HUES6 (cell line): ENCODE measurements at regions not wholly inside any gene's neighbourhood (a gene's known extent, or its start where the extent isn't known, plus 50 kb on each side); places are given as distances from the start of the nearest gene placed in this dataset.

ENCODE experiments used
- H3K27ac ChIP-seq: 2 replicates; pipeline ENCODE4 v1.7.0; 2013; ENCODE audit warnings: low read depth, mild to moderate bottlenecking, low read length, inconsistent platforms
- H3K27me3 ChIP-seq: 2 replicates; pipeline ENCODE4 v1.6.1; 2013; ENCODE audit warnings: low read length; ENCODE audit not compliant: control insufficient read depth, insufficient read depth
- H3K36me3 ChIP-seq: 2 replicates; pipeline ENCODE4 v1.6.1; 2013; ENCODE audit warnings: low read length; ENCODE audit not compliant: control insufficient read depth, insufficient read depth
- H3K4me1 ChIP-seq: 2 replicates; pipeline ENCODE4 v1.6.1; 2013; ENCODE audit warnings: low read length; ENCODE audit not compliant: control insufficient read depth, insufficient read depth
- H3K4me3 ChIP-seq: 2 replicates; pipeline ENCODE4 v1.5.1; 2013; ENCODE audit warnings: low read depth, low read length
- H3K9ac ChIP-seq: one replicate; pipeline ENCODE4 v1.6.1; 2013; ENCODE audit warnings: mild to moderate bottlenecking, low read length
- H3K9me3 ChIP-seq: 2 replicates; pipeline ENCODE4 v1.6.1; 2013; ENCODE audit warnings: low read depth, low read length; ENCODE audit not compliant: control insufficient read depth, insufficient read depth

- Histone ChIP-seq H3K4me3 (no peak overlapping the region), H3K36me3 (no peaks in the 10 kb centered on the region), H3K27me3 (no peaks in the 10 kb centered on the region), H3K4me1 (peaks cover 10% of the 10 kb centered on the region; the same call in 1 of the 2 replicates), H3K9ac (no peak overlapping the region), H3K27ac (no peak overlapping the region), H3K9me3 (peaks cover 4% of the 10 kb centered on the region; the same call in 1 of the 2 replicates)
Observed at GRCh38 chr6:71124340-71124739, 164.3 kb upstream of the OGFRL1 start.

- no peak overlapping the region for H3K4me3 ChIP-seq
- H3K36me3 ChIP-seq = no peaks in the 10 kb centered on the region
- H3K4me1 ChIP-seq = peaks cover 10% of the 10 kb centered on the region; the same call in 1 of the 2 replicates
- no peaks in the 10 kb centered on the region for H3K27me3 ChIP-seq
- no peak overlapping the region for H3K9ac ChIP-seq
- 0 out of 2 replicates have a peak, but pooled peaks cover 3% of the 10 kb centered on the region for H3K9me3 ChIP-seq
- H3K27ac ChIP-seq = no peak overlapping the region
Observed at GRCh38 chr6:71125216-71125615, 163.4 kb upstream of the OGFRL1 start.

- Histone ChIP-seq H3K9me3 (0 out of 2 replicates have a peak, but pooled peaks cover 3% of the 10 kb centered on the region), H3K9ac (no peak overlapping the region), H3K4me3 (no peak overlapping the region), H3K27me3 (no peaks in the 10 kb centered on the region), H3K27ac (no peak overlapping the region), H3K4me1 (peaks cover 10% of the 10 kb centered on the region; the same call in 1 of the 2 replicates), H3K36me3 (no peaks in the 10 kb centered on the region)
Observed at GRCh38 chr6:71126506-71126905, 162.1 kb upstream of the OGFRL1 start.

GRCh38 chr6:71127374-71127773 lies 161.2 kb upstream of the OGFRL1 start:
- H3K27ac ChIP-seq = no peak overlapping the region
- no peak overlapping the region for H3K4me3 ChIP-seq
- H3K27me3 ChIP-seq = no peaks in the 10 kb centered on the region
- no peaks in the 10 kb centered on the region for H3K36me3 ChIP-seq
- H3K9ac ChIP-seq = no peak overlapping the region
- 0 out of 2 replicates have a peak, but pooled peaks cover 3% of the 10 kb centered on the region for H3K9me3 ChIP-seq
- H3K4me1 ChIP-seq = peaks cover 10% of the 10 kb centered on the region; the same call in 1 of the 2 replicates

GRCh38 chr6:71130277-71130676 lies 158.3 kb upstream of the OGFRL1 start:
- Histone ChIP-seq H3K36me3 (no peaks in the 10 kb centered on the region), H3K4me1 (peaks cover 14% of the 10 kb centered on the region; the same call in 1 of the 2 replicates), H3K27ac (no peak overlapping the region), H3K9ac (no peak overlapping the region), H3K9me3 (0 out of 2 replicates have a peak, but pooled peaks cover 3% of the 10 kb centered on the region), H3K27me3 (no peaks in the 10 kb centered on the region), H3K4me3 (no peak overlapping the region)

GRCh38 chr6:71134929-71135642 lies 153.5 kb upstream of the OGFRL1 start:
- Histone ChIP-seq H3K4me3 (no peak overlapping the region), H3K27ac (no peak overlapping the region), H3K9ac (no peak overlapping the region), H3K9me3 (peaks cover 6% of the 10 kb centered on the region; the same call in 1 of the 2 replicates), H3K27me3 (no peaks in the 10 kb centered on the region), H3K4me1 (0 out of 2 replicates have a peak, but pooled peaks cover 7% of the 10 kb centered on the region), H3K36me3 (no peaks in the 10 kb centered on the region)

GRCh38 chr6:71137973-71138372 lies 150.6 kb upstream of the OGFRL1 start:
- no peaks in the 10 kb centered on the region for H3K36me3 ChIP-seq
- peaks cover 6% of the 10 kb centered on the region; the same call in 1 of the 2 replicates for H3K9me3 ChIP-seq
- H3K4me3 ChIP-seq = no peak overlapping the region
- 0 out of 2 replicates have a peak overlapping the region, but pooled peaks have one; percentile 11 for H3K27ac ChIP-seq
- no peaks in the 10 kb centered on the region for H3K27me3 ChIP-seq
- no peak overlapping the region for H3K9ac ChIP-seq
- H3K4me1 ChIP-seq = 0 out of 2 replicates have a peak, but pooled peaks cover 7% of the 10 kb centered on the region

GRCh38 chr6:71138376-71138775 lies 150.2 kb upstream of the OGFRL1 start:
- Histone ChIP-seq H3K4me1 (0 out of 2 replicates have a peak, but pooled peaks cover 7% of the 10 kb centered on the region), H3K4me3 (no peak overlapping the region), H3K27me3 (no peaks in the 10 kb centered on the region), H3K9ac (no peak overlapping the region), H3K9me3 (peaks cover 6% of the 10 kb centered on the region; the same call in 1 of the 2 replicates), H3K27ac (0 out of 2 replicates have a peak overlapping the region, but pooled peaks have one; percentile 11), H3K36me3 (no peaks in the 10 kb centered on the region)

GRCh38 chr6:71139249-71139648 lies 149.4 kb upstream of the OGFRL1 start:
- no peaks in the 10 kb centered on the region for H3K27me3 ChIP-seq
- H3K4me1 ChIP-seq = 0 out of 2 replicates have a peak, but pooled peaks cover 7% of the 10 kb centered on the region
- no peak overlapping the region for H3K9ac ChIP-seq
- H3K36me3 ChIP-seq = no peaks in the 10 kb centered on the region
- H3K9me3 ChIP-seq = peaks cover 6% of the 10 kb centered on the region; the same call in 1 of the 2 replicates
- no peak overlapping the region for H3K4me3 ChIP-seq
- H3K27ac ChIP-seq = no peak overlapping the region

GRCh38 chr6:71153755-71154325 lies 134.8 kb upstream of the OGFRL1 start:
- no peaks in the 10 kb centered on the region for H3K27me3 ChIP-seq
- no peak overlapping the region for H3K9ac ChIP-seq
- no peaks in the 10 kb centered on the region for H3K36me3 ChIP-seq
- H3K4me3 ChIP-seq = no peak overlapping the region
- no peaks in the 10 kb centered on the region for H3K9me3 ChIP-seq
- H3K4me1 ChIP-seq = peaks cover 28% of the 10 kb centered on the region
- no peak overlapping the region for H3K27ac ChIP-seq

GRCh38 chr6:71157345-71157744 lies 131.3 kb upstream of the OGFRL1 start:
- Histone ChIP-seq H3K9me3 (no peaks in the 10 kb centered on the region), H3K27ac (no peak overlapping the region), H3K4me1 (peaks cover 34% of the 10 kb centered on the region), H3K36me3 (no peaks in the 10 kb centered on the region), H3K4me3 (no peak overlapping the region), H3K27me3 (no peaks in the 10 kb centered on the region), H3K9ac (no peak overlapping the region)
